Psoas muscle (tissue), 7 donors: ENCODE measurements at regions not wholly inside any gene's neighbourhood (a gene's known extent, or its start where the extent isn't known, plus 50 kb on each side); places are given as distances from the start of the nearest gene placed in this dataset.
"Not testable (repeated sequence)": the region's sequence is repeated elsewhere in the genome, so short reads cannot be mapped to it uniquely, and the experiment has no call there.

Experiments
- ATAC-seq, 4 donors: fragments of 200-7000 bp; cut with Tn5 transposase; one replicate each; pipeline ENCODE4 v1.9.1; 2020; ENCODE audit warnings: moderate library complexity in 3 of 4, mild to moderate bottlenecking in 2 of 4
- DNase-seq, 2 donors: peaks; one replicate each; pipeline ENCODE4 v3.0.0-alpha.2; 2020
- H3K27ac ChIP-seq: fragments of 200-600 bp; one replicate; pipeline ENCODE4 v1.8.0; 2022
- H3K27me3 ChIP-seq, 3 donors: fragments of 200-600 bp in 1 of 3; one replicate each; pipeline versions ENCODE4 v1.6.1 to v1.8.0; 2013 to 2022; ENCODE audit warnings: low read length in 2 of 3, mild to moderate bottlenecking in 2 of 3, moderate library complexity in 1 of 3; ENCODE audit not compliant: insufficient read depth in 3 of 3
- H3K36me3 ChIP-seq, 2 donors: fragments of 200-600 bp in 1 of 2; one replicate each; pipeline versions ENCODE4 v1.6.1 to v1.8.0; 2013 to 2022; ENCODE audit warnings: low read depth in 1 of 2, mild to moderate bottlenecking in 1 of 2, moderate library complexity in 1 of 2; ENCODE audit not compliant: insufficient read depth in 1 of 2
- H3K4me1 ChIP-seq: fragments of 200-600 bp; one replicate; pipeline ENCODE4 v1.8.0; 2022
- H3K4me3 ChIP-seq: fragments of 200-600 bp; one replicate; pipeline ENCODE4 v1.8.0; 2022; ENCODE audit warnings: mild to moderate bottlenecking
- H3K9me3 ChIP-seq: fragments of 200-600 bp; one replicate; pipeline ENCODE4 v1.8.0; 2022
- CTCF ChIP-seq: fragments of 200-600 bp; IDR thresholded peaks from one replicate; pipeline ENCODE4 v1.8.0; 2022; ENCODE audit warnings: antibody characterized with exemption
- WGBS, 3 donors: extraction: QIAGEN DNeasy Blood & Tissue Kit; methylation state at CpG; one replicate each; pipeline versions ENCODE4 v1.1.6 to v1.1.7; 2013; 5-methylcytosine and 5-hydroxymethylcytosine counted together
- intact Hi-C, 2 donors: fragments of 100-400 bp; cut with DNase I; formaldehyde crosslinking; loops; one replicate each; pipeline versions ENCODE4 v1.11.0 to v1.14.2; 2022
- donor health status: healthy with polysubstance abuse.
- donor health status: DM: no; HTN: no; CAD: no; lungs with moderate emphysema.
- donor health status: Bipolar disorder and iron deficiency.
- donor health status: healthy.
- donor health status: DM: yes; HTN: yes; CAD: no.
- donor health status: DM: no; HTN: no; CAD: no.
- donor health status: DM: yes; HTN: yes; CAD: no.

- no peaks in the 10 kb centered on the region for H3K9me3 ChIP-seq
- no peak overlapping the region for H3K4me3 ChIP-seq
- H3K36me3 ChIP-seq, result no peaks in the 10 kb centered on the region
- ATAC-seq (no peak), DNase-seq (no peak)
- H3K4me1 ChIP-seq, result no peaks in the 10 kb centered on the region
- no peak for TF ChIP-seq CTCF
- WGBS, 3 donors, result 72 to 87% (median 80%) methylated on average over 3 of the region's 3 CpGs
- H3K27me3 ChIP-seq, result no peaks in the 10 kb centered on the region
- H3K27ac ChIP-seq, result no peak overlapping the region
- intact Hi-C loops, result no loop called here
Observed at GRCh38 chr2:234393354-234393753, 103.5 kb downstream of the ARL4C start.

GRCh38 chr2:234392041-234392615 lies 104.8 kb downstream of the ARL4C start:
- Histone ChIP-seq H3K27ac (no peak overlapping the region), H3K27me3 (no peaks in the 10 kb centered on the region), H3K4me1 (no peaks in the 10 kb centered on the region), H3K9me3 (no peaks in the 10 kb centered on the region), H3K4me3 (no peak overlapping the region), H3K36me3 (no peaks in the 10 kb centered on the region)
- intact Hi-C loops, result no loop called here
- WGBS, 3 donors, result 71 to 77% (median 77%) methylated on average over 4 of the region's 4 CpGs
- ATAC-seq, result no peak
- TF ChIP-seq CTCF, result no peak
- no peak for DNase-seq

GRCh38 chr2:234391625-234392024 lies 105.3 kb downstream of the ARL4C start:
- no peaks in the 10 kb centered on the region for H3K9me3 ChIP-seq
- DNase-seq (no peak), ATAC-seq (no peak)
- no peaks in the 10 kb centered on the region for H3K36me3 ChIP-seq
- intact Hi-C loops, result no loop called here
- no peaks in the 10 kb centered on the region for H3K27me3 ChIP-seq
- H3K4me3 ChIP-seq, result no peak overlapping the region
- TF ChIP-seq CTCF, result no peak
- WGBS, 3 donors, result 75 to 85% (median 80%) methylated on average over 3 of the region's 3 CpGs
- H3K4me1 ChIP-seq, result no peaks in the 10 kb centered on the region
- H3K27ac ChIP-seq, result no peak overlapping the region

GRCh38 chr2:234389661-234390060 lies 107.2 kb downstream of the ARL4C start:
- H3K4me1 ChIP-seq, DNase-seq, H3K4me3 ChIP-seq, H3K36me3 ChIP-seq, H3K27ac ChIP-seq, H3K9me3 ChIP-seq, intact Hi-C loops, ATAC-seq, H3K27me3 ChIP-seq: not testable (repeated sequence)
- WGBS, 3 donors, result 86 to 93% (median 88%) methylated on average over 3 of the region's 3 CpGs

GRCh38 chr2:234388591-234388990 lies 108.3 kb downstream of the ARL4C start:
- TF ChIP-seq CTCF, result no peak
- no peak overlapping the region for H3K27ac ChIP-seq
- H3K4me1 ChIP-seq, result no peaks in the 10 kb centered on the region
- H3K9me3 ChIP-seq, result no peaks in the 10 kb centered on the region
- DNase-seq (no peak), ATAC-seq (no peak)
- no peaks in the 10 kb centered on the region for H3K36me3 ChIP-seq
- intact Hi-C loops, result no loop called here
- 83 to 89% (median 85%) methylated on average over 5 of the region's 5 CpGs for WGBS, 3 donors
- no peaks in the 10 kb centered on the region for H3K27me3 ChIP-seq
- no peak overlapping the region for H3K4me3 ChIP-seq
